ENCODE measurements at regions not wholly inside any gene's neighbourhood (a gene's known extent, or its start where the extent isn't known, plus 50 kb on each side); places are given as distances from the start of the nearest gene placed in this dataset.

DNA sequence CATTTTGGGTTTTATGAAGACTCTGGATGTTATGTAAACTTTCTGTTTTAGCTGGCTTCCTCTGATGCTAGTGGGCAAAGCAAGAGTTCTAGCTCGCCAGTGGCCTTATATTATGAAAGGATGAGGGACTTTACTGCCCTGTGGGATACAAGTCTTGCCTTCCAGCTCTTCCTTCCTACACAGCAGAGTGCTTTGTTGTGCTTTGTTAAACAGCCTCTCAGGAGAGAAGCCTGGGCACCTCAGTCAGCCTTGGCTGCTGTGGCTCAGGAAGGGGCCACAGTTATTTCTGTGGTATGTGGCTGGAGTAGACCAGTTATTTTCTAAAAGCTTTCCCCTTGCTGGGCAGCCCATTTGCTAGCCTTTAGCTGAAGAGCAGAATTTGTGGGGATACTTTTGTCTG is 69.5 kb upstream of the SUCLG2 start:
- Histone ChIP-seq H4K20me1 (replicated peaks in 1 of 2; ENCODE audit: control insufficient read depth in 1 of 2, insufficient read depth in 2 of 2, low read length in 2 of 2) (no peaks in the 10 kb centered on the region), H2BK120ac (replicated peaks; ENCODE audit: low read depth, low read length) (no peak overlapping the region), H3K79me2 (ENCODE audit: control insufficient read depth in 1 of 2, insufficient read depth in 2 of 2, low read length in 2 of 2) (no peaks in the 10 kb centered on the region), H3K14ac (ENCODE audit: insufficient read length) (no peak overlapping the region), H3K4me2 (ENCODE audit: insufficient read depth in 1 of 2, low read depth in 2 of 2, low read length in 2 of 2) (no peak overlapping the region), H3K4me3 (ENCODE audit: extremely low read depth in 1 of 4, insufficient read depth in 2 of 4, low read depth in 3 of 4, low read length in 4 of 4) (no peak overlapping the region), H4K5ac (ENCODE audit: insufficient read length, low read depth, low read length) (no peak overlapping the region), H3K9me3 (ENCODE audit: insufficient read depth in 2 of 2, low read depth in 1 of 2, low read length in 1 of 2) (peaks cover 12 to 16% of the 10 kb centered on the region in 2 experiments; a peak in 3 of 4 replicates), H2BK12ac (ENCODE audit: low read depth, low read length) (no peak overlapping the region), H2BK15ac (ENCODE audit: low read length) (no peak overlapping the region), H3K9ac (replicated peaks in 1 of 4; ENCODE audit: extremely low read depth in 1 of 4, low read depth in 3 of 4, low read length in 3 of 4) (no peak overlapping the region), H3K79me1 (ENCODE audit: low read depth, low read length) (no peaks in the 10 kb centered on the region), H3K27me3 (replicated peaks in 1 of 4; ENCODE audit: control insufficient read depth in 3 of 4, extremely low read depth in 1 of 4, insufficient read depth in 3 of 4, low read length in 3 of 4) (no peaks in the 10 kb centered on the region), H3K23me2 (ENCODE audit: low read depth, low read length) (no peaks in the 10 kb centered on the region), H3K18ac (ENCODE audit: extremely low read depth, low read length) (no peak overlapping the region), H3K4ac (replicated peaks; ENCODE audit: insufficient read length, low read depth, low read length) (no peak overlapping the region), H2AFZ (ENCODE audit: low read length) (no peak overlapping the region), H3K56ac (replicated peaks; ENCODE audit: insufficient read length, low read depth, low read length) (no peak overlapping the region), H2BK20ac (ENCODE audit: low read length) (no peak overlapping the region), H3K4me1 (replicated peaks in 1 of 4; ENCODE audit: control insufficient read depth in 3 of 4, insufficient read depth in 4 of 4, low read length in 3 of 4) (peaks cover 0 to 3% (median 0%) of the 10 kb centered on the region in 4 experiments; a peak in 1 of 7 replicates), H4K8ac (ENCODE audit: extremely low read depth, insufficient read depth, low read length) (no peak overlapping the region), H4K91ac (replicated peaks; ENCODE audit: insufficient read length, low read length) (no peak overlapping the region), H3K36me3 (ENCODE audit: control insufficient read depth in 2 of 4, insufficient read depth in 4 of 4, low read length in 3 of 4) (no peaks in the 10 kb centered on the region; a peak in 2 of 8 replicates), H3K27ac (ENCODE audit: low read depth, low read length) (no peak overlapping the region), H2AK5ac (ENCODE audit: low read depth, low read length) (no peak overlapping the region), H2BK5ac (ENCODE audit: low read depth, low read length) (no peak overlapping the region), H3K23ac (ENCODE audit: insufficient read length) (no peak overlapping the region)
- TF ChIP-seq, protein P1, sequence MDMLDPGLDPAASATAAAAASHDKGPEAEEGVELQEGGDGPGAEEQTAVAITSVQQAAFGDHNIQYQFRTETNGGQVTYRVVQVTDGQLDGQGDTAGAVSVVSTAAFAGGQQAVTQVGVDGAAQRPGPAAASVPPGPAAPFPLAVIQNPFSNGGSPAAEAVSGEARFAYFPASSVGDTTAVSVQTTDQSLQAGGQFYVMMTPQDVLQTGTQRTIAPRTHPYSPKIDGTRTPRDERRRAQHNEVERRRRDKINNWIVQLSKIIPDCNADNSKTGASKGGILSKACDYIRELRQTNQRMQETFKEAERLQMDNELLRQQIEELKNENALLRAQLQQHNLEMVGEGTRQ (IDR thresholded peaks at IDR 0.05; ENCODE audit: low read length) = no peak
- ChIA-PET CTCF (ENCODE audit: partially characterized antibody) (interaction anchor here (0.9 to 2.5 kb wide), 2 partner anchors 13 to 32 kb away, joined by 4 to 7 read pairs; no protein-coding TSS in a partner anchor), POLR2A (ENCODE audit: partially characterized antibody) (no interaction called here)
- DNase-seq (ENCODE audit: low read depth in 1 of 2, low spot score in 2 of 2) = no peak
- WGBS, 2 experiments (ENCODE audit: extremely low coverage in 1 of 2, insufficient coverage in 1 of 2, insufficient read length in 1 of 2, insufficient replicate concordance in 2 of 2, low coverage in 1 of 2, low lambda C conversion rate in 2 of 2, missing lambda C conversion rate in 1 of 2) = 84% methylated on average over 1 of the region's 1 CpG; no CpG with 5 or more reads in 1 of the 2 experiments
- FAIRE-seq = peak; percentile 58
